Vagina (tissue), 2 donors: ENCODE measurements at regions not wholly inside any gene's neighbourhood (a gene's known extent, or its start where the extent isn't known, plus 50 kb on each side); places are given as distances from the start of the nearest gene placed in this dataset.

Experiments
- CTCF ChIP-seq, 3 experiments: fragments of 450-650 bp in 2 of 3; fragments of 200-600 bp in 1 of 3; sonication (generic) in 1 of 3; IDR thresholded peaks; one replicate each; pipeline ENCODE4 v1.5.1; 2017 to 2019; ENCODE audit warnings: antibody characterized with exemption in 3 of 3, mild to moderate bottlenecking in 2 of 3, moderate library complexity in 2 of 3
- POLR2AphosphoS5 ChIP-seq, 2 donors: sonication (generic); formaldehyde crosslinking; IDR thresholded peaks; one replicate each; pipeline ENCODE4 v1.9.0; 2017; ENCODE audit warnings: antibody characterized with exemption in 2 of 2, mild to moderate bottlenecking in 2 of 2, low read depth in 1 of 2; ENCODE audit not compliant: insufficient read depth in 1 of 2

GRCh38 chr12:93154096-93154728 is 223.5 kb upstream of the NUDT4 start:
- TF ChIP-seq POLR2AphosphoS5 (IDR thresholded peaks at IDR 0.05; ENCODE audit: insufficient read depth in 1 of 2, low read depth in 1 of 2): no peak
- no peak for TF ChIP-seq CTCF (IDR thresholded peaks at IDR 0.05)
